Kasumi-1 (cell line): ENCODE measurements at regions not wholly inside any gene's neighbourhood (a gene's known extent, or its start where the extent isn't known, plus 50 kb on each side); places are given as distances from the start of the nearest gene placed in this dataset.

ENCODE experiments used
- DNase-seq, 2 experiments: peaks; one replicate each; lab custom pipeline; 2025; lab: John Stamatoyannopoulos, UW

GRCh38 chr5:173742432-173742816, 126.0 kb upstream of the BOD1 start:
- no peak for DNase-seq

GRCh38 chr5:173743641-173744343, 127.3 kb upstream of the BOD1 start:
- DNase-seq, result no peak

- no peak for DNase-seq
Measured at GRCh38 chr5:173744551-173744950, 128.1 kb upstream of the BOD1 start.

- DNase-seq, result peak; percentile 47 to 51
Measured at GRCh38 chr5:173745123-173745522, 128.7 kb upstream of the BOD1 start.

DNA sequence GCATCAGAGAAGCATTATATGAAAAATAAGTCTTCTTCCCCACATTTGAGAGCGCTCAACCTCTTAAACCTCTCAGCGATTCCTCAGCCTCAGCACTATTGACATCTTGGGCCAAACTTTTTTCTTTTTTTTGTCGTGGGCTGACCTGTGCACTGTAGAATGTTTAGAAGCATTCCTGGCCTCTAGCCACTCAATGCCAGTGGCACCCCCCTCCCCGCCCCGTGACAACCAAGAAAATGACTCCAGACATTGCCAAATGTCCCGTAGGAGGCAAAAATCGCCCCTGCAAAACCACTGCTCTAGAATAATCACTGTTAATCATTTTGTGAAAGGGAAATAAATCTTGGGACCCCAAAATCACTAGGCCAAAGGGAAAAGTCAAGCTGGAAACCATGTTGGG, 129.1 kb upstream of the BOD1 start:
- DNase-seq, result no peak

DNA sequence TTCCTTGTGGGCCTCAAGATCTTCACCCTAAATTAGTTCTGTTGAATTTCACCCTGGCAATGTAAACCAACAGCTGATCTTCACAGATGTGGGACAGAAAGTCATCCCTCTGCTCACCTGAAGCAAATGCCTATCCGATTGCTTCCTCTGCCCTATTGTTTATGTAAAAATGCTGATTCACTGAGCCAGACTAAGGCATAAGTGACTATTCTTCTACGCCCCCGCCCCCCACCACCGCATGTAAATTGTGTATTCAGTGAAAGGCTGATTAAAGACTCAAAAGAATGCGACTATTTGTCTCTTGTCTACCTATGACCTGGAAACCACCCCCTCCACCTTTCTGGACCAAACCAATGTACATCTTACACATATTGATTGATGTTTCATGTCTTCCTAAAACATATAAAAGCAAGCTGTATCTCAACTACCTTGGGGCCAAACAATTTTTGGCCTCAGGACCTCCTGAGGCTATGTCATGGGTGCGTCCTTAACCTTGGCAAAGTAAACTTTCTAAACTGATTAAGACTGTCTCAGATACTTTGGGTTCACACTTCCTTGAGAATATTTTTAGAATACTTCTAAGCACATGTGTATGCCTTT, 129.7 kb upstream of the BOD1 start:
- DNase-seq, result no peak

GRCh38 chr5:173747876-173748275, 131.4 kb upstream of the BOD1 start:
- DNase-seq, result no peak

GRCh38 chr5:173750538-173751265, 134.3 kb upstream of the BOD1 start:
- no peak for DNase-seq

GRCh38 chr5:173751266-173751600, 134.8 kb upstream of the BOD1 start:
- no peak for DNase-seq

DNA sequence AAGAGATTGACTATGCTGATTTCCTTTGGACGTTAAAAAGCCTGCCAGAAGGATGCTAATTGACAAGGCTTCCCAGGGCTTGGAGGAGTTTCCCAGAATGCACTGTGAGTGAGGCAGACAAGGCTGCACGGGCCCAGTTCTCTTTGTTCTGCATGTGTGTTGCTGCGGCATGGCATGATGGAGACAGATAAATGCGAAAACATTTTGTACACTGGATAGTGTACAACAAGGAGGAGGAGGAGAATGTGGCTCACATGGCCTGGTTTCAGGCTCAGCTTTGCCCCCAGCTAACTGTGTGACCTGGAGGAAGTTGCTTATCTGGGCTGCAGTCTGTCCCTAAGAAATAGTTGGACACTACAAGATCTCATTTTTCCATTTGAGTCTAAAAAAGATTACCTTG, 135.5 kb upstream of the CPEB4 start:
- DNase-seq, result no peak

DNA sequence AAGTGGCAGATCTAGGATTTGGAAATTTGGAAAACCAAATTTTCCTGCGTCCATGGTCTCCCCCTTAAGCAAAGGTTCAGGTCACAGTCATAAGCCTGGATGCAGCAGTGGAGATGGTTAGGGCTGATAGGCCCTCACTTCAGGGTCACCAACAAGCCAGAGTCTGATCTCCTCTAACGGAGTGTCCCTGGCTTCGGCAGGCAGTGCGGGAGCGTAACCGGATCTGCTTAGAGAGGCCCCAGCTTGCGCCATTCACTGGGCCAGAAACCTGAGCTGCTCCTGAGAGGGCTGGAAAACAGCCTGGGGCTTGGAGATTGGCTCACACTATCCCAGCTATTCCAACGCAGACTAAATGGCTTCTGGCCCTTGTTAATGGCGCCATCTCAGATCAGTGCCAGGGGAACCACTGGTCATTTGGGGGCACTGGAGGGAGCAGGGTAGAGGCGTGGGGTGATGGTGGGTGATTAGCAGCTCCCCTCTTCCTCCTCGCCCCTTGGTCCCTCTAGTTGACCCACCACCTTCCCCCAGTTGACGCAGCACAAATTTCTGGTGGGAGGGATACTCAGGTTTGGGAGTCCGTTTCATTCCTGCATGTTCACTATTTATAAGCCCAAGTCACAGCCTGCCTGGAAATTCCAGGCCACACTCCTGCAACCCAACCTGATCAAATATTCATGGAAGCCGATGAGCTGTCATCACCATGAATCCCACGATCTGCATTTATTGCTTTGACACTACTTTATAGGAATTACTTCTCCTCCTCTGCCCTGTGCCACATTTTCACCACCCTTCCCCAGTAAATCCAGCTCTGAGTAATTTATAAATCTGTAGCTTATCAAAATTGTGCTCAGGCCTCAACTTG, 134.6 kb upstream of the CPEB4 start:
- DNase-seq, result no peak

DNA sequence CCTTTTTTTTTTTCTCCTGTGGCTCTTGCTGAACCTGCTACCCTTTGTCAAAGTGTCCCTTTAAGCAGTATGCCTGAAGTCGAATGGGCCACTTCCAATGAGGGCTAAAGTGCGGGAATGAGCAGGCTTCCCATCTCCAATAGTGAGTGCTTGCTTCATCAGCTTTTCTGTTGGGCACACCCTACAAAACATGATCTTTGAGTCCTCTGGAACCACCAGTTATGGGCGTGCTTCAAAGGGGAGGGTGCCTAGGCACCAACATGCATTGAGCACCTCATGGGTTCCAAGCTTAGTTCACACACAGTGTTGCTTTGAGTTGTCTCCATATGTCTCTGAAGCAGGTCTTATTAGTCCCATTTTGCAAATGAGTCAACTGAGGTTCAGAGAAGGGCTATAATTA, 132.8 kb upstream of the CPEB4 start:
- DNase-seq, result no peak

DNA sequence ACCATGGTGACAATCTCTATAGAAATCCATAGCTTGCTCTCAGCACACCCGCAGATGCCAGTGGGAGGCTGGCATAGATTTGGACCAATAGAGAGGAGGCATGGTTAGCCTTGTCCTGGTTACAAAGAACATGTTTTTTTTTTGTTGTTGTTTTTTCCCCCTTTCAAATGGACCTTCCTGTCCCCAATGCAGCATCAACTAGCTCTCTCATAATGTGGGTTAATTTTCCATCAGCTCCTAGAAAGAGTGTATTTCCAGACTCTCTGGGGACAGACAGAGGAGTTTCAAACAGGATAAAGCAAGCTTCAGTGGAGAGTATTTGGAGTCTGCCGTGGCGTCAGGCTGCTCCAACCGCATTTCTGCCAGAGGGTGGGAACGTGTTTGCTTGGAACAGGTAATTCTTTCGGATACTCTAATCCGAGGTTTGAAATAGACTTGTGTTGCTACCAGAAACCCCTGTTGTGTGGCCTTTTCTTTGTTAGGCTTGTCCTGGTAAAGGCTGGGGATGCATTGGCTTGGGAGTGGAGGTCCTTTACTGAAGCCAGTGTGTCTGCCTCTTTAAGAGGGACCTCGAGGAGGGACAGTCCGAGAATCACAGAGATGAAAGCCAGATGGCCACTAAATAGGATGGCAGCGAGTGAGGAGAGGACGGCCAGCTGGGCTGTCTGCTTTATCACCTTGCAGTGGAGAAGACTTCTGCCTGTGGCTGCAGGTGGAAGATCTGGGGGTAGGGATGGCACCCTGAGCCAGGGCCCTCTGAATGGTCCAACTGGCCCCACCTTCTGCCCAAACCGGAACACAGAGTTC, 130.5 kb upstream of the CPEB4 start:
- DNase-seq, result no peak

- DNase-seq, result no peak
Measured at GRCh38 chr5:173758676-173759075, 129.5 kb upstream of the CPEB4 start.

DNA sequence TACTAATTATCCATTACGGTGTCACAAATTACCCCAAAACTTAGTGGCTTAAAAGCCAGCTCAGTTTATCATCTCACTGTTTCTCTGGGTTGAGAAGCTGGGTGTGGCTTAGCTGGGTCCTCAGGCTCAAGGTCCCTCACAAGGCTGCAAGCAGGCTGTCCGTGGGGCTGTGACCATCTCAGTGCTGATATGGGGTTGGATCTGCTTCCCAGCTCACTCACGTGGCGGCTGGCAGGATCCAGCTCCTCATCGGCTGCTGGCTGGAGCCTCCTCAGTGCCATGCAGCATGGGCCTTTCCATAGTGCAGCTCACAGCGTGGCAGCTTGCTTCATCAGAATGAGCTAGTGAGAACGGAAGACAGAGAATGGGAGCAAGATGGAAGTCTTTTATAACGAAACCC, 128.5 kb upstream of the CPEB4 start:
- DNase-seq, result no peak

GRCh38 chr5:173760461-173761177, 127.5 kb upstream of the CPEB4 start:
- no peak for DNase-seq

DNA sequence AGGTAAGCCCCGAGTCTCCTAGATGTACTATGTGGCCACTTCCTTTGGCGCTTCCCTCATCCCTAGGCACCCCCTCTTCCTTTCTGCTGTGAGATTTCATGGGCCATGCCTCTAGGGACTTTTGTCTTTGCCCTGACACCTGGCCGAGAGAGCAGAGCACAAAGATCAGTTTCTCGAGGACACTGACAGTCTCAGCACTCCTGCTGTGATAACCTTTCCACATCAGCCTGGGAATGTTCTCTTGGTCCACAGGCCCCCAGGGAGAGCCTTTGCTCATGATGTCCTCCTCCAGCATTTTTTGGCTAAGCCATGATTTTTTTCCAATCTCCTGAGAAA, 127.0 kb upstream of the CPEB4 start:
- no peak for DNase-seq

DNA sequence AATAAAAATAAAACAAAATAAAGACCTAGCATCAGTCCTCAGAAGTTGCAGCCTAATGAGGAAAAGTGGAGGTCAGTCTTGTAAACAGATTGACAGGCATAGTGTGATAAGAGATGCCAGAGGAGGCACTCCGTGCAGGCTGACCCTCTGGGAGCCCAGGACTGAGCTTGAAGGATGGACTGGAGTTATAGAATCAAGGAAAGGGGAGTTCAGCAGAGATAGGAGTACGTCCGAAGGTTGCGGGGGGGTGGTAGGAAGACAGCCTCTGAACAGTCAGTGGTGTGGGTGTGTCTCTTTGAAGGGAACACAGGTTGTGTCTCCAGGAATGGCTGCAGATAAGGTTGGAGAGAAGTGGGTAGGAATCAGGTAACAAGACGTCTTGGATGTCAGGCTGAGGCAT, 126.1 kb upstream of the CPEB4 start:
- DNase-seq, result no peak

GRCh38 chr5:173762930-173763329, 125.2 kb upstream of the CPEB4 start:
- DNase-seq, result no peak

DNA sequence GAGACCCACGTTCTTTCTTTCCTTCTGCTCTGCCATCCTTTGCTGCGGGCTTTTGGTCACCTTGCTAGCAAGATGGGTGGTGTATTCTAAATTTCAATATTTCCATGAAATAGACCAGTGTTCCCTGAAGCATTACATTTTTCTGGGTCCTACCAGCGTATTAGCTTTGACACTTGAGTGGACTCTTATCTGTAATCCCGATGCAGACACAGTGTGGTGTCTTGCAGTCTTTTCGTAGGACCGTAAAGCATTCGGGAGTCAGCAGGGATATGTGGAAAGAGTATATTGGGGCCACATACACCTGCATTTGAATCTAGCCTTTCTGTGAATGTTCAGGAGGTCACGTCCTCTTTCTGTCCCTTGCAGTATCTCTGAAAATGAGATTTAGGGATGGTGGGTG, 124.7 kb upstream of the CPEB4 start:
- DNase-seq, result no peak

- DNase-seq, result peak; percentile 29 to 56
Measured at GRCh38 chr5:173764332-173765028, 123.7 kb upstream of the CPEB4 start.
